Omental fat pad (tissue), 3 donors: ENCODE measurements at regions not wholly inside any gene's neighbourhood (a gene's known extent, or its start where the extent isn't known, plus 50 kb on each side); places are given as distances from the start of the nearest gene placed in this dataset.

Experiments used
- ATAC-seq: fragments of 150-250 bp; one replicate; pipeline ENCODE4 v1.9.1; 2016; ENCODE audit warnings: mild to moderate bottlenecking, moderate library complexity; ENCODE audit not compliant: low FRiP score
- DNase-seq: peaks from one replicate; pipeline ENCODE4 v3.0.0-alpha.2; 2019; ENCODE audit warnings: low spot score
- TF ChIP-seq, protein P1 (sequence below), 3 donors: fragments of 450-650 bp; IDR thresholded peaks; one replicate each; pipeline ENCODE4 v1.5.1; 2016 to 2017; ENCODE audit warnings: antibody characterized with exemption in 3 of 3, mild to moderate bottlenecking in 3 of 3, moderate library complexity in 2 of 3

DNA sequence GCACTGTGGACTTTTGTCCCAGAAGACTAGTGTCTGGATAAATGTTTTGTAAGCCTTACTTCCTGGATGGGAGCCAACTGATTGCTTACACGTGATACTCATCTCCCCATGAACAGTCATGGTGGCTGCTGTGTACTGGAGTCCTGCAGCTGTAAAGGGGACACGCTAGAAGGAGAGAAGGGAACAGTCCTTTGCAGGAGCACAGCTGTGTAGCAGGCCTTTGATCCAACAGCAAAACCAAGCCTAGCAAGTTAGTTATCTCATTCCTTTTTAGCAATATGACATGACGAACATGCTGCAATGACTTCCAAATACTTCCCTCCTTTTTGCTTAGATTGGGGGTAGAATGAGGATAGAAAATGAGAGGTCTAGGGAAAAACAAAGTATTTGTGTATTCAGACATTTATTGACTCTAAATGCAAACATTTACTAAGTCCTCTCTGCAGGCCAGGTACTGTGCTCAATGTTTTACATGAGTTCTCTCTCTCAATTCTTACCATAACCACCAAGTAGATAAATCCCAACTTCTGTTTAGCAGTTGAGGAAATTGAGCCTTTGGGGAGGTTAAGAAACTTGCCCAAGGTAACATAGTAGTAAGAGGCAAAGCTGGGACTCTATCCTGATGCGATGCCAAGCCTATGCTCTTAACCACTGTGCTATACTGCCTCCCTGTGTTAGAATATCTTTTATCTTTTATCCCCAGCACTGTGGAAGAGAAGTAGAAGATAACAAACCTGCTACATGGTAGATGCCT lies 55.4 kb upstream of the CD28 start:
- TF ChIP-seq, protein P1, sequence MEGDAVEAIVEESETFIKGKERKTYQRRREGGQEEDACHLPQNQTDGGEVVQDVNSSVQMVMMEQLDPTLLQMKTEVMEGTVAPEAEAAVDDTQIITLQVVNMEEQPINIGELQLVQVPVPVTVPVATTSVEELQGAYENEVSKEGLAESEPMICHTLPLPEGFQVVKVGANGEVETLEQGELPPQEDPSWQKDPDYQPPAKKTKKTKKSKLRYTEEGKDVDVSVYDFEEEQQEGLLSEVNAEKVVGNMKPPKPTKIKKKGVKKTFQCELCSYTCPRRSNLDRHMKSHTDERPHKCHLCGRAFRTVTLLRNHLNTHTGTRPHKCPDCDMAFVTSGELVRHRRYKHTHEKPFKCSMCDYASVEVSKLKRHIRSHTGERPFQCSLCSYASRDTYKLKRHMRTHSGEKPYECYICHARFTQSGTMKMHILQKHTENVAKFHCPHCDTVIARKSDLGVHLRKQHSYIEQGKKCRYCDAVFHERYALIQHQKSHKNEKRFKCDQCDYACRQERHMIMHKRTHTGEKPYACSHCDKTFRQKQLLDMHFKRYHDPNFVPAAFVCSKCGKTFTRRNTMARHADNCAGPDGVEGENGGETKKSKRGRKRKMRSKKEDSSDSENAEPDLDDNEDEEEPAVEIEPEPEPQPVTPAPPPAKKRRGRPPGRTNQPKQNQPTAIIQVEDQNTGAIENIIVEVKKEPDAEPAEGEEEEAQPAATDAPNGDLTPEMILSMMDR (IDR thresholded peaks at IDR 0.05): no peak
- DNase-seq: no peak
- peak; percentile 17 for ATAC-seq

DNA sequence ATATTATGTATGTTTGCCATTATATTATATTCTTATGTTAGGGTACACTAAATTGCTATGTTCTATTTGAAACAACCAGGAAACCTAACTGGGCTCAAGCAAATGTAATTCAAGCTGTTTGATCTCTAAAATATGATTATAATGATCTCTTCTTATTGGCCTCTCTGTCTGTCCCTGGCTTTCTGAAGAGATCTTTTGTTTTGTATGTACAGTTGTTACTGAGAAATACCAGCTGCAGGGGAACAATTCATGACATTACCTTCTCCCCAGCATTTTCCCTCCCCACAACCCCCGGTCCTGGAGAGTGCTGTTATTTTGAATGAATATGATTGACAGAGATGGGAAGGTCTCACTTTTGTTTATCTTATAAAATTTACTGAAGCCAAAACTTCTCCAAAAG lies 54.8 kb upstream of the CD28 start:
- ATAC-seq (no peak), DNase-seq (no peak)
- TF ChIP-seq, protein P1 (IDR thresholded peaks at IDR 0.05): no peak

DNA sequence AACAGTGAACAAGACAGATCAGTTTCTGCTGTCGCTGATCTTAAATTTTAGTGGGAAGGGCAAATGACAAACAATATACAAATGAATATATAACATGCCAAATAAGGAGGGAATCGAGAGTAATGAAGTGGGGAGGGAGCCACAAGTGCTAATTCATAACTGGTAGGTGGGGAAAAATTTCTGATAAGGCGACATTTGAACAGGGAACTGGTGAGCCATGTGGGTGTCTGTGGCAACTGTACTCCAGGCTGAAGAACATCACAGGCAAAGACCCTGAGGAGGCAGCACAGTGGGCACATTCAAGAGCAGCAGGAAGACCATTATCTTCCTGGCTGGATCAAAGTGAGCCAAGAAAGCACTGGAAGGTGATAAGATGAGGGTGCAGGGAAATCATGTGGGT lies 51.6 kb upstream of the CD28 start:
- no peak for DNase-seq
- TF ChIP-seq, protein P1 (IDR thresholded peaks at IDR 0.05): no peak
- no peak for ATAC-seq

DNA sequence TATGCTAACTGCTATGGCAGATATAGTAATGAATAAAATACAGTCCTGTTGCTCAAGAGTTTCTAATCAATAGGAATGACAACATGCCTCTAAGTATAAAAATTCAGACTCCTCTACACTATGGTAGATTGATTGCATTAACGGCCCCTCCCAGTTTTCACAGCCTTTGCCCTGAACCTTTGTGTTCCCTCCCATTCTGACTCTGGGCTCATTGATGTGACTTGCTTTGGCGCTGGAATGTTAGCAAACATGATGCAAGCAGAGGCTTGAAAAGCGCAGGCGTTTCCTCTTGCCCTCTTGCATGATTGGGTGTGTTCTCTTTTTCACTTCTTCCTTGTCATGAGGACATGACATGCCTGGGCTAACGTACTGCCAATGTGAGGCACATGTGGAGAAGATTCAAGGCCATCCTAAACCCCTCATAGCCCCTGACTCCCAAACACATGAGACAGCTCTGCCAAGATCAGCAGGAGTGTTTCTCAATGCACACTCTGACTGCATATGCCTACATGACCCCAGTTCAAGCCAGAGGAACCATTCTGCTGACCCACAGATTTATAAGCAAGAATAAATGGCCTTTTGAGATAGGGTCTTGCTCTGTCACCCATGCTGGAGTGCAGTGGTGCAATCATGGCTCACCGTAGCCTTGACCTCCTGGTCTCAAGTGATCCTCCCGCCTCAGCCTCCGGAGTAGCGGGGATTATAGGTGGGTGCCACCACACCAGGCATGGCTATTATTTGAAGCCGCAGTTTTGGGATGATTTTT lies 49.7 kb upstream of the CD28 start:
- TF ChIP-seq, protein P1 (IDR thresholded peaks at IDR 0.05): no peak
- ATAC-seq (peak; percentile 73), DNase-seq (no peak)
